ENCODE measurements at regions not wholly inside any gene's neighbourhood (a gene's known extent, or its start where the extent isn't known, plus 50 kb on each side); places are given as distances from the start of the nearest gene placed in this dataset.
"Not testable (repeated sequence)": the region's sequence is repeated elsewhere in the genome, so short reads cannot be mapped to it uniquely, and the experiment has no call there.

GRCh38 chr17:5885336-5885735 lies 184.8 kb upstream of the WSCD1 start:
- TF ChIP-seq CTCF (conservative IDR thresholded peaks at IDR 0.05; ENCODE audit: low read length) = no peak
- no peak overlapping the region for H3K4me3 ChIP-seq (ENCODE audit: low read length)
- no peak for DNase-seq (ENCODE audit: low read depth)

- no peak overlapping the region for H3K4me3 ChIP-seq (ENCODE audit: low read length)
- DNase-seq (ENCODE audit: low read depth) = no peak
- no peak for TF ChIP-seq CTCF (conservative IDR thresholded peaks at IDR 0.05; ENCODE audit: low read length)
Measured at GRCh38 chr17:5888811-5889210, 181.4 kb upstream of the WSCD1 start.

GRCh38 chr17:5892921-5893675 lies 177.1 kb upstream of the WSCD1 start:
- TF ChIP-seq CTCF (conservative IDR thresholded peaks at IDR 0.05; ENCODE audit: low read length) = no peak
- no peak overlapping the region for H3K4me3 ChIP-seq (ENCODE audit: low read length)
- no peak for DNase-seq (ENCODE audit: low read depth)

- DNase-seq (ENCODE audit: low read depth) = no peak
- no peak for TF ChIP-seq CTCF (conservative IDR thresholded peaks at IDR 0.05; ENCODE audit: low read length)
- H3K4me3 ChIP-seq (ENCODE audit: low read length) = no peak overlapping the region
Measured at GRCh38 chr17:5893741-5894140, 176.4 kb upstream of the WSCD1 start.

- no peak for DNase-seq (ENCODE audit: low read depth)
- no peak overlapping the region for H3K4me3 ChIP-seq (ENCODE audit: low read length)
- no peak for TF ChIP-seq CTCF (conservative IDR thresholded peaks at IDR 0.05; ENCODE audit: low read length)
Measured at GRCh38 chr17:5895276-5895675, 174.9 kb upstream of the WSCD1 start.

- TF ChIP-seq CTCF (conservative IDR thresholded peaks at IDR 0.05; ENCODE audit: low read length) = no peak
- H3K4me3 ChIP-seq (ENCODE audit: low read length) = no peak overlapping the region
- no peak for DNase-seq (ENCODE audit: low read depth)
Measured at GRCh38 chr17:5896215-5896614, 174.0 kb upstream of the WSCD1 start.

GRCh38 chr17:5897275-5897911 lies 172.8 kb upstream of the WSCD1 start:
- no peak overlapping the region for H3K4me3 ChIP-seq (ENCODE audit: low read length)
- no peak for DNase-seq (ENCODE audit: low read depth)
- TF ChIP-seq CTCF (conservative IDR thresholded peaks at IDR 0.05; ENCODE audit: low read length) = no peak

- DNase-seq (ENCODE audit: low read depth); H3K4me3 ChIP-seq (ENCODE audit: low read length): not testable (repeated sequence)
Measured at GRCh38 chr17:5897981-5898380, 172.2 kb upstream of the WSCD1 start.

Measured in AG10803 (cell line).